ENCODE measurements at regions not wholly inside any gene's neighbourhood (a gene's known extent, or its start where the extent isn't known, plus 50 kb on each side); places are given as distances from the start of the nearest gene placed in this dataset.

DNA sequence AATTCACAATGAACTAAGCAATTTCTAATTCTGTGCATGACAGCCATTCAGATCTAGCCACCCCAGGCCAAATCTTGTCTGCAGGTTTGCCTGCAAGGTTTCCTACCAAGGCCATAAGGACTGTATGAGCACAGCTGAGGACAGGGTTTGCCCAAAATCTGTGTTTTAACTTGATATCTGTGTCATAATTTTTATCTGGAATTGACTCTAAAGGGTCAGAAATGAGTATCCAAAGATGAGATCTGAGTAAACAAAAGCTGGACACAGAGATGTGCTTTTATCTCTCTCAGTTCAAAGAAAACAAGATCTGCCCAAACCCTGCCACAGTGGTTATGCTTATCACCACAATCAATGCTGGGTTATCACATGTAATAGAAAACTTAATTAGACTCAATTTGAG, 154.6 kb upstream of the COL8A1 start:
- Histone ChIP-seq H3K4me3 (ENCODE audit: low read depth, low read length) (no peak overlapping the region), H3K27me3 (ENCODE audit: control insufficient read depth, insufficient read depth, low read length) (no peaks in the 10 kb centered on the region), H3K36me3 (ENCODE audit: control insufficient read depth, insufficient read depth, low read length) (no peaks in the 10 kb centered on the region)
- FAIRE-seq (no peak), DNase-seq (ENCODE audit: low read depth) (no peak)
- TF ChIP-seq, protein P1, sequence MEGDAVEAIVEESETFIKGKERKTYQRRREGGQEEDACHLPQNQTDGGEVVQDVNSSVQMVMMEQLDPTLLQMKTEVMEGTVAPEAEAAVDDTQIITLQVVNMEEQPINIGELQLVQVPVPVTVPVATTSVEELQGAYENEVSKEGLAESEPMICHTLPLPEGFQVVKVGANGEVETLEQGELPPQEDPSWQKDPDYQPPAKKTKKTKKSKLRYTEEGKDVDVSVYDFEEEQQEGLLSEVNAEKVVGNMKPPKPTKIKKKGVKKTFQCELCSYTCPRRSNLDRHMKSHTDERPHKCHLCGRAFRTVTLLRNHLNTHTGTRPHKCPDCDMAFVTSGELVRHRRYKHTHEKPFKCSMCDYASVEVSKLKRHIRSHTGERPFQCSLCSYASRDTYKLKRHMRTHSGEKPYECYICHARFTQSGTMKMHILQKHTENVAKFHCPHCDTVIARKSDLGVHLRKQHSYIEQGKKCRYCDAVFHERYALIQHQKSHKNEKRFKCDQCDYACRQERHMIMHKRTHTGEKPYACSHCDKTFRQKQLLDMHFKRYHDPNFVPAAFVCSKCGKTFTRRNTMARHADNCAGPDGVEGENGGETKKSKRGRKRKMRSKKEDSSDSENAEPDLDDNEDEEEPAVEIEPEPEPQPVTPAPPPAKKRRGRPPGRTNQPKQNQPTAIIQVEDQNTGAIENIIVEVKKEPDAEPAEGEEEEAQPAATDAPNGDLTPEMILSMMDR (IDR thresholded peaks at IDR 0.05; ENCODE audit: insufficient read depth, low read length, severe bottlenecking): no peak

DNA sequence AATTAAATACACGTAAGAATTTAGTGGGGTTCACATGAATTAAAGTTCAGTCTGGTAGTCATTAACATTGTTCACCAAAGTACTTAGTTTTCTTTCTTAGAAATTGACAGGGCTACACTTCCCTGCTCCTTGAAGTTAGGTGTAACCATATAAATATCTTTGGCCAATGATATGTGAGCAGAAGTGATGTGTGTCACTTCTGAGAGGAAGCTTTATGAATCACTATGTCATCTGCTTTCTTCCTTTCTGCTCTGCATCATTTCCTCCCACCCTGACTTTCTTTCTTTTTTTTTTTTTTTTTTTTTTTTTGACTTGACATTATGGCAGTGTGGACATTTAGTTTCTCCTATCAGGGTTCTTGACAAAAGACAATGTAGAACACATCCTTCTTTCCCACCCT, 156.2 kb upstream of the COL8A1 start:
- Histone ChIP-seq H3K27me3 (ENCODE audit: control insufficient read depth, insufficient read depth, low read length) (no peaks in the 10 kb centered on the region), H3K4me3 (ENCODE audit: low read depth, low read length) (no peak overlapping the region), H3K36me3 (ENCODE audit: control insufficient read depth, insufficient read depth, low read length) (no peaks in the 10 kb centered on the region)
- FAIRE-seq (no peak), DNase-seq (ENCODE audit: low read depth) (peak; percentile 52)
- TF ChIP-seq, protein P1 (IDR thresholded peaks at IDR 0.05; ENCODE audit: insufficient read depth, low read length, severe bottlenecking): no peak

DNA sequence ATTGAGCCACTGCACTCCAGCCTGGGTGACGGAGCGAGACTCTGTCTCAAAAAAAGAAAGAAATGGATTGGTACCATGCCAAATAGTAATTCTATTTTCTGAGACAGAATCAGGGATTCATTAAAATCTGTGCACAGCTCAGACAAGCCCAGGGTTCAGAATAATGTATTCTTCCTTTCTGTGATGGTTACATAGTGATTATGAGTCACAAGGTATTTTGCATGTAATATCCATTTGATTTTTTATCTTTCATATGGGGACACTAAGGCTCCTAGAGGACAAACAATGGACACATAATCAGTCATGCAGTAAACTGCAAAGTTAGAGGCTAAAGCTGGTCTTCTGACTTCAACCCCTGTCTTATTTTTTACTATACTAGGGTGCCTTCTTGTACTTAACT, 156.8 kb upstream of the COL8A1 start:
- TF ChIP-seq, protein P1 (IDR thresholded peaks at IDR 0.05; ENCODE audit: insufficient read depth, low read length, severe bottlenecking): no peak
- Histone ChIP-seq H3K4me3 (ENCODE audit: low read depth, low read length) (no peak overlapping the region), H3K27me3 (ENCODE audit: control insufficient read depth, insufficient read depth, low read length) (no peaks in the 10 kb centered on the region), H3K36me3 (ENCODE audit: control insufficient read depth, insufficient read depth, low read length) (no peaks in the 10 kb centered on the region)
- FAIRE-seq (no peak), DNase-seq (ENCODE audit: low read depth) (no peak)

DNA sequence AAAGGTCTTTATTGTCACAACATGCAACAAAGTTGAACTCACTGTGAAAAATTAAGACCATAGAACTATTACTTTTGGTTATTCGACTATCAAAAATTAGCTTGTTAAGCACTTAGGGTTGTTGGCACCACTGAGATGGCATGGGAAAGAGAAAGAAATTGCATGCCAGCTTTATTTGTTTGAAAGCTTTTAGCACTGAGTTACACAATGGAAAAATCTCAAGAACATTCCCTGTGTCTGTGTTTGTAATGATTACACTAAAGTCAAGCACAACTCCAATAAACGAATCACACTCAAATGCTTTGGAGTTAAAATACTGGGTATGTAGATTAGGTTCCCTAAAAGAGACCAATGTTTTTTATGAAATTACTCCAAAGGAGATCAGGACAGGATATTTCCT, 158.6 kb upstream of the COL8A1 start:
- Histone ChIP-seq H3K27me3 (ENCODE audit: control insufficient read depth, insufficient read depth, low read length) (no peaks in the 10 kb centered on the region), H3K36me3 (ENCODE audit: control insufficient read depth, insufficient read depth, low read length) (no peaks in the 10 kb centered on the region), H3K4me3 (ENCODE audit: low read depth, low read length) (no peak overlapping the region)
- FAIRE-seq: no peak
- TF ChIP-seq, protein P1 (IDR thresholded peaks at IDR 0.05; ENCODE audit: insufficient read depth, low read length, severe bottlenecking): no peak
- no peak for DNase-seq (ENCODE audit: low read depth)

DNA sequence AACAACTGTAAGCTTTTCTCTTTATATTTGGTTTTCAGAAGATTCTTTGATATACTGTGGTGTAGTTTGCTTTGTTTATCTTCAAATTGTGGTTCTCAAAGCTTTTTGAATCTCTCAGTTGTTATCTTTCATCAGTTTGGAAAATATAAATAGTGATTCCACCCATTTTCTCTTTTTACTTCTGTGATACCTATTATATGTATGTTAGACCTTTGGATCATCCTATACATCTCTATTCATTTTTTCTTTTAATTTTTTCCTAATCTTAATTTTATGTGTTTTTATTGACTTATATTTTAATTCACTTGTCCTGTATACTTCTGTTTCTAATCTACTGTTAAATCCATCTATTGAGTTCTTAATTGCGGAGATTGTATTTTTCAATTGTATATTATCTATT, 160.7 kb upstream of the COL8A1 start:
- DNase-seq (ENCODE audit: low read depth) (no peak), FAIRE-seq (no peak)
- Histone ChIP-seq H3K27me3 (ENCODE audit: control insufficient read depth, insufficient read depth, low read length) (no peaks in the 10 kb centered on the region), H3K36me3 (ENCODE audit: control insufficient read depth, insufficient read depth, low read length) (no peaks in the 10 kb centered on the region), H3K4me3 (ENCODE audit: low read depth, low read length) (no peak overlapping the region)
- TF ChIP-seq, protein P1 (IDR thresholded peaks at IDR 0.05; ENCODE audit: insufficient read depth, low read length, severe bottlenecking): no peak

DNA sequence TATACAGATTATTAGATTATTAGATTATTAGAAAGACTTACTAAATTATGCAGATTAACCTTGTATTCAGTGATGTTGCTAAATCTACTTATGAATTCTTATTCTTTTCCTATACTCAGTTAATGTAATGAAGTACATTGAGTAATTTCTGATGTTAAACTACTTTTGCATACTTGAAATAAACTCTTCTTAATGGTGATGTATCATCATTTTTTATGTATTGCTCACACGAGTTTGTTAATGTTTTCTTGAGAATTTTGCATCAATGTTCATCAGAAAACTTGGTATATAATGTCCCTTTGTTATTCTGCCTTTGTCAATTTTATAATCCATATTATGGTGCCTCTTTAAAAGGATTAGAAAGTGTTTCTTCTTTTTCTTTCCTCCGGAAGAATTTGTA, 163.2 kb upstream of the COL8A1 start:
- no peak for DNase-seq (ENCODE audit: low read depth)
- Histone ChIP-seq H3K27me3 (ENCODE audit: control insufficient read depth, insufficient read depth, low read length) (no peaks in the 10 kb centered on the region), H3K4me3 (ENCODE audit: low read depth, low read length) (no peak overlapping the region), H3K36me3 (ENCODE audit: control insufficient read depth, insufficient read depth, low read length) (no peaks in the 10 kb centered on the region)
- no peak for FAIRE-seq
- TF ChIP-seq, protein P1 (IDR thresholded peaks at IDR 0.05; ENCODE audit: insufficient read depth, low read length, severe bottlenecking): no peak

Data from bronchial epithelial cell (primary cell).